BJ (cell line): ENCODE measurements at regions not wholly inside any gene's neighbourhood (a gene's known extent, or its start where the extent isn't known, plus 50 kb on each side); places are given as distances from the start of the nearest gene placed in this dataset.

ENCODE experiments used
- CTCF ChIA-PET: fragments of 350-600 bp; formaldehyde crosslinking; extraction: SDS; loops from one replicate; lab custom pipeline; 2021; ENCODE audit warnings: antibody characterized with exemption, inconsistent platforms; lab: Yijun Ruan, JAX
- POLR2A ChIA-PET: fragments of 300-600 bp; sonication (Branson Sonifier 250); formaldehyde crosslinking; extraction: SDS; loops from one replicate; lab custom pipeline; 2021; ENCODE audit warnings: antibody characterized with exemption; lab: Charles Lee
- DNase-seq: peaks from one replicate; pipeline ENCODE4 v3.0.0-alpha.2; 2011; ENCODE audit warnings: low read depth
- H3K27me3 ChIP-seq: 2 replicates; pipeline ENCODE4 v1.6.0; 2011; ENCODE audit warnings: low read length; ENCODE audit not compliant: control insufficient read depth, insufficient read depth
- H3K36me3 ChIP-seq: 2 replicates; pipeline ENCODE4 v1.5.1; 2011; ENCODE audit warnings: low read length; ENCODE audit not compliant: control insufficient read depth, insufficient read depth
- H3K4me3 ChIP-seq: 2 replicates; pipeline ENCODE4 v1.5.1; 2011; ENCODE audit warnings: low read depth, mild to moderate bottlenecking, control low read depth, low read length
- TF ChIP-seq, protein P1 (sequence below): IDR thresholded peaks from 2 replicates; pipeline ENCODE4 v1.5.1; 2011; ENCODE audit warnings: low read depth, mild to moderate bottlenecking, control low read depth, inconsistent platforms, low read length, moderate library complexity; ENCODE audit not compliant: insufficient read depth

DNA sequence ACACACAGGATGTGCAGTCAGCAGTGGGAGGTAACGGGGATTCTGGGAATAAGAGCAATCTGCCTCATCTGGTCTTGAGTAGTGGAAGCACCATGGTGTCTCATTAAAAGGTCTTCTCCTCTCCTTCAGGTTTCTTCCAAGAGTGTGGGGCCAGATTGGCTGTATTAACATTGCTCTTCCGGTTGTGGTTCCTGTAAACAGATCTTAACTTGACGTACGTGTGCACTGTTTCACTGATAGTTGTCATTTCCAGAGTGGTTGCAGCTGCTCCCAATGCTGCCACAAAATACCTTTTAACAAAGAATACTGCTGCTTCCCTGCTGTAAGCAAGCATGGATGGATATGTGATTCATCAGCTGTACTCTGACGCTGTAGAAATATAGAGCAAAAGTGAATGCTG is 1443.4 kb upstream of the TENM3 start:
- CTCF ChIA-PET, result no interaction called here
- TF ChIP-seq, protein P1, sequence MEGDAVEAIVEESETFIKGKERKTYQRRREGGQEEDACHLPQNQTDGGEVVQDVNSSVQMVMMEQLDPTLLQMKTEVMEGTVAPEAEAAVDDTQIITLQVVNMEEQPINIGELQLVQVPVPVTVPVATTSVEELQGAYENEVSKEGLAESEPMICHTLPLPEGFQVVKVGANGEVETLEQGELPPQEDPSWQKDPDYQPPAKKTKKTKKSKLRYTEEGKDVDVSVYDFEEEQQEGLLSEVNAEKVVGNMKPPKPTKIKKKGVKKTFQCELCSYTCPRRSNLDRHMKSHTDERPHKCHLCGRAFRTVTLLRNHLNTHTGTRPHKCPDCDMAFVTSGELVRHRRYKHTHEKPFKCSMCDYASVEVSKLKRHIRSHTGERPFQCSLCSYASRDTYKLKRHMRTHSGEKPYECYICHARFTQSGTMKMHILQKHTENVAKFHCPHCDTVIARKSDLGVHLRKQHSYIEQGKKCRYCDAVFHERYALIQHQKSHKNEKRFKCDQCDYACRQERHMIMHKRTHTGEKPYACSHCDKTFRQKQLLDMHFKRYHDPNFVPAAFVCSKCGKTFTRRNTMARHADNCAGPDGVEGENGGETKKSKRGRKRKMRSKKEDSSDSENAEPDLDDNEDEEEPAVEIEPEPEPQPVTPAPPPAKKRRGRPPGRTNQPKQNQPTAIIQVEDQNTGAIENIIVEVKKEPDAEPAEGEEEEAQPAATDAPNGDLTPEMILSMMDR, result no peak
- Histone ChIP-seq H3K4me3 (no peak overlapping the region), H3K27me3 (no peaks in the 10 kb centered on the region), H3K36me3 (no peaks in the 10 kb centered on the region)
- DNase-seq, result no peak
- POLR2A ChIA-PET, result no interaction called here

- Histone ChIP-seq H3K36me3 (no peaks in the 10 kb centered on the region), H3K4me3 (no peak overlapping the region), H3K27me3 (no peaks in the 10 kb centered on the region)
- no peak for DNase-seq
- ChIA-PET CTCF (no interaction called here), POLR2A (no interaction called here)
- TF ChIP-seq, protein P1, result no peak
Measured at GRCh38 chr4:180805101-180805500, 1438.1 kb upstream of the TENM3 start.

DNA sequence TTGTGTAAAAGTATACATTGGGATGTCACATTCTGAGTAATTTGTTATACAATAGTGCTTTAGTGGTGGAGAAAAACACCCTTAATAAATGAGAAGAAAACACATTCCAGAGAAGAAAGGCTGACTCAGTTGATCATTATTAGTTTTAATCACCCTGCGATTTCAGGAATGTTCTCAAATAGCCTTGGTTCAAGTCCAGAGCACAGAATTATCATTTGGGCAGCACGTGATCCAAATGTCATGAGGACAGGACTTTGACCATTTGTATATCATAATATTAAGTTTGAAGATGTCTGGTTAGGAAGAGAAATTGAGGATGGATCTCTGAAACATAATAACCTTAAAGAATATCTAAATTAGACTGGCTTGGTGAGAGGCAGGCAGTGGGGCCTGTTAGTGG is 1434.3 kb upstream of the TENM3 start:
- TF ChIP-seq, protein P1, result no peak
- H3K4me3 ChIP-seq, result no peak overlapping the region
- no peak for DNase-seq
- no peaks in the 10 kb centered on the region for H3K36me3 ChIP-seq
- POLR2A ChIA-PET, result no interaction called here
- CTCF ChIA-PET, result no interaction called here
- H3K27me3 ChIP-seq, result no peaks in the 10 kb centered on the region

DNA sequence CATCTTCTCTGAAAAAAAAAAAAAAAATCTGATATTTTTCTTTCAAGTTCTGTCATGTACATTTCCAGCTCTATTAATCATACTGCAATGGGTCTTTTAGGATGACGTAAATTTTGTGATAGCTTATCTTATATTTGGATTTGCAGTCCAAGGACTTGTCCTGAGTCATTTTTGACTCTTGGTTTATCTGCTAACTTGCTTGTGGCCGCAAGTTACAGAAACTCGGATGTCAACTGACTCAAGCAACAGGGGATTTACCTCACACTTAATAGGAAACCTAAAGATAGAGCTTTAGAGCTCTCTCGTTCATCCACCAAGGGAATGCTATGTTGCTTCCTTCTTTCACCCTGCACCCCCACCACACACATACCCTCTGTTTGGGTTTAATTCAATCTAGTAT is 1433.8 kb upstream of the TENM3 start:
- TF ChIP-seq, protein P1, result no peak
- POLR2A ChIA-PET, result no interaction called here
- no peak overlapping the region for H3K4me3 ChIP-seq
- DNase-seq, result no peak
- H3K36me3 ChIP-seq, result no peaks in the 10 kb centered on the region
- CTCF ChIA-PET, result no interaction called here
- no peaks in the 10 kb centered on the region for H3K27me3 ChIP-seq

DNA sequence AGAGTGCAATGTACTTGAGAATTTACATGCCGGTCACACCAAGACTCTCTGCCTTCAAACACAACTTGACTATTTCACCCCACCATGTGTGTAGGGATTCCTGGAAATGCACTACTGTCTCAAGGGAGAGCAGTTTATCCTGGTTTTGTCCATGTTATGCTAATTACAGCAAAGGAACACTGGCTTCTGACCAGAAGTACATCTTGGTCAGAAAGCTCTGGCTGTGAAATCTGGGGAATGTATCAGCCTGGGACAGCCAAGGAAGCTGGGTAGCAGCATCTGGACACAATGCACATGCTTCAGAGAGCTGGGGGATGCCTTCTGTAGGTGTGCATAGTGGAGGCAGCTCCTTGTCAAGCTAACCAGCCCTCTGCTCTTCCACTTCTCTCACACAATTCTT is 1432.6 kb upstream of the TENM3 start:
- no peak for DNase-seq
- ChIA-PET POLR2A (no interaction called here), CTCF (no interaction called here)
- TF ChIP-seq, protein P1, result no peak
- H3K36me3 ChIP-seq, result no peaks in the 10 kb centered on the region
- H3K27me3 ChIP-seq, result no peaks in the 10 kb centered on the region
- H3K4me3 ChIP-seq, result no peak overlapping the region
